ENCODE measurements at regions not wholly inside any gene's neighbourhood (a gene's known extent, or its start where the extent isn't known, plus 50 kb on each side); places are given as distances from the start of the nearest gene placed in this dataset.

DNA sequence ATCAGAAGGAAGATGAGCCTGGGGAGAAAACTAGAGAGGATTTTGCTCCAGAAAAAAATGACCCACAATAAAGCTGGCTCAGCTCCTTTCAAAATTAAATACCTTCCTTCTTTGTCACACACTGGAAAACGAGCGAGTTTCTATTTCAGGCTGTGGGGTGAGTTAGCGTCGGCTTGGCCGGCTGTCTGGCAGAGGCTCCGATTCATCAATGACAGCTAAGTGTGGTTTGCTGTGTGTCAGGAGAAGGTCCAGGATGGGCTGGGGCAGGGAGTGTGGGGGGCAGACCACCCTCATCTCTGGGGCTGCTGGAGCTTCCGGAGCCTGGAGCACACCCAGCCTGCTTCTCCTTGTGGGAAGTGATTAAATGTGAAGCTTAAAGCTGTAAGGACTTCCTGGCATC, 120.2 kb downstream of the ETS2 start:
- no peak for TF ChIP-seq TOX (CRISPR knock-in tag; IDR thresholded peaks at IDR 0.05; ENCODE audit: borderline replicate concordance)
- no peak for TF ChIP-seq ZNF8 (CRISPR knock-in tag; IDR thresholded peaks at IDR 0.05)
- no peak for TF ChIP-seq ZNF565 (CRISPR knock-in tag; conservative IDR thresholded peaks at IDR 0.05; ENCODE audit: low read depth)
- no peak for TF ChIP-seq ZFP3 (CRISPR knock-in tag; IDR thresholded peaks at IDR 0.05)
